Osteocyte (in vitro differentiated cells): ENCODE measurements at regions not wholly inside any gene's neighbourhood (a gene's known extent, or its start where the extent isn't known, plus 50 kb on each side); places are given as distances from the start of the nearest gene placed in this dataset.

Source experiments
- DNase-seq: peaks from one replicate; pipeline ENCODE4 v3.0.0; 2021; ENCODE audit warnings: mixed read lengths; ENCODE audit not compliant: unreplicated experiment; ENCODE audit errors: extremely low spot score
- H3K27ac Mint-ChIP-seq: one replicate; pipeline ENCODE4 v1.8.0; 2021; ENCODE audit warnings: mild to moderate bottlenecking, mixed read lengths; ENCODE audit not compliant: unreplicated experiment
- H3K27me3 Mint-ChIP-seq: one replicate; pipeline ENCODE4 v1.8.0; 2021; ENCODE audit warnings: mixed read lengths; ENCODE audit not compliant: unreplicated experiment
- H3K36me3 Mint-ChIP-seq: one replicate; pipeline ENCODE4 v1.8.0; 2021; ENCODE audit warnings: mixed read lengths; ENCODE audit not compliant: unreplicated experiment
- H3K4me1 Mint-ChIP-seq: one replicate; pipeline ENCODE4 v1.8.0; 2021; ENCODE audit warnings: mixed read lengths; ENCODE audit not compliant: unreplicated experiment
- H3K4me3 Mint-ChIP-seq: one replicate; pipeline ENCODE4 v1.8.0; 2021; ENCODE audit warnings: mild to moderate bottlenecking, moderate library complexity, mixed read lengths; ENCODE audit not compliant: unreplicated experiment
- H3K9me3 Mint-ChIP-seq: one replicate; pipeline ENCODE4 v1.8.0; 2021; ENCODE audit warnings: mixed read lengths; ENCODE audit not compliant: unreplicated experiment
- TF ChIP-seq, protein P1 (sequence below): fragments of 200-600 bp; sonication (generic); IDR thresholded peaks from 2 replicates; pipeline ENCODE4 v1.5.0; 2021; ENCODE audit warnings: antibody characterized with exemption, mild to moderate bottlenecking, moderate library complexity

DNA sequence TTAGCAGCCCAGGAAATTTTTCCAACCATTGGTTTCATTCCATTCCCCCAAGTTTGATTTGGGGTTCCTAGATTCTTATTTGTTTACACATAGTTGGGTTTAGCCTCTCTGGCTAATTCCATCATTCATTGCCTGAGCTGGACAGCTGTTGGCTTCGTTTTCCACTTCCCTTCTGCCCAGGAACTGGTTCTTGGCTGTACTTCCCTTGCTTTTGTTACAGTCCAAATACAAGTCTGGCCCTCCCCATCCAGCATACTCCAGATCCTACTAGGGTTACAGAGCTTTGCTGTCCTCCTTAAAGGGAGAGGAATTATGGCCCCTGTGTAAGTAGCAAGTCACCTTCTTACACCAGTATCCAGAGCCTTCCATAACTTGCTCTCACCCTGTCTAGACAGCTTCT lies 356.3 kb downstream of the FAT3 start:
- H3K27ac Mint-ChIP-seq = no peak overlapping the region
- no peak overlapping the region for H3K4me3 Mint-ChIP-seq
- H3K9me3 Mint-ChIP-seq = no peaks in the 10 kb centered on the region
- TF ChIP-seq, protein P1, sequence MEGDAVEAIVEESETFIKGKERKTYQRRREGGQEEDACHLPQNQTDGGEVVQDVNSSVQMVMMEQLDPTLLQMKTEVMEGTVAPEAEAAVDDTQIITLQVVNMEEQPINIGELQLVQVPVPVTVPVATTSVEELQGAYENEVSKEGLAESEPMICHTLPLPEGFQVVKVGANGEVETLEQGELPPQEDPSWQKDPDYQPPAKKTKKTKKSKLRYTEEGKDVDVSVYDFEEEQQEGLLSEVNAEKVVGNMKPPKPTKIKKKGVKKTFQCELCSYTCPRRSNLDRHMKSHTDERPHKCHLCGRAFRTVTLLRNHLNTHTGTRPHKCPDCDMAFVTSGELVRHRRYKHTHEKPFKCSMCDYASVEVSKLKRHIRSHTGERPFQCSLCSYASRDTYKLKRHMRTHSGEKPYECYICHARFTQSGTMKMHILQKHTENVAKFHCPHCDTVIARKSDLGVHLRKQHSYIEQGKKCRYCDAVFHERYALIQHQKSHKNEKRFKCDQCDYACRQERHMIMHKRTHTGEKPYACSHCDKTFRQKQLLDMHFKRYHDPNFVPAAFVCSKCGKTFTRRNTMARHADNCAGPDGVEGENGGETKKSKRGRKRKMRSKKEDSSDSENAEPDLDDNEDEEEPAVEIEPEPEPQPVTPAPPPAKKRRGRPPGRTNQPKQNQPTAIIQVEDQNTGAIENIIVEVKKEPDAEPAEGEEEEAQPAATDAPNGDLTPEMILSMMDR = no peak
- no peaks in the 10 kb centered on the region for H3K27me3 Mint-ChIP-seq
- peaks cover 20% of the 10 kb centered on the region for H3K4me1 Mint-ChIP-seq
- DNase-seq = no peak
- no peaks in the 10 kb centered on the region for H3K36me3 Mint-ChIP-seq

DNA sequence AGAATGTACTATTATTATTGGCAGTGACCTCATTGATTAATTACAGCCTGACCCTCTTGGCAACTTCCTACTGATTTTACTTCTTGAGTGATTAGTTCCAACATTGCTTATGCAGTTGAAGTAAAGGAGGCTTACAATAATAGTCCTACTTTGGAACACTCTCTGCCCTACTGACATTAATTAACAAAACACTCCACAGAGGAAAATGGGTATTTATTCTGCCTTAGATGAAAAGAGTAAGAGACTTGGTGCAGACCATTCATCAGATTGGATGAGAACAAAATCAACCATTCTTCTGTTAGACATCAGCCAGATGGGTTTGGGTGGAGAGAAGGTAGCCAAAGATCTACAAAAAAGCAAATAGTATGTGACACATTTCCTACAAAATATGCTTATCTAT lies 363.8 kb downstream of the FAT3 start:
- DNase-seq = no peak
- Mint-ChIP-seq H3K27ac (no peak overlapping the region), H3K4me3 (no peak overlapping the region), H3K4me1 (peaks cover 27% of the 10 kb centered on the region), H3K9me3 (no peaks in the 10 kb centered on the region), H3K27me3 (no peaks in the 10 kb centered on the region), H3K36me3 (no peaks in the 10 kb centered on the region)
- TF ChIP-seq, protein P1 = no peak

DNA sequence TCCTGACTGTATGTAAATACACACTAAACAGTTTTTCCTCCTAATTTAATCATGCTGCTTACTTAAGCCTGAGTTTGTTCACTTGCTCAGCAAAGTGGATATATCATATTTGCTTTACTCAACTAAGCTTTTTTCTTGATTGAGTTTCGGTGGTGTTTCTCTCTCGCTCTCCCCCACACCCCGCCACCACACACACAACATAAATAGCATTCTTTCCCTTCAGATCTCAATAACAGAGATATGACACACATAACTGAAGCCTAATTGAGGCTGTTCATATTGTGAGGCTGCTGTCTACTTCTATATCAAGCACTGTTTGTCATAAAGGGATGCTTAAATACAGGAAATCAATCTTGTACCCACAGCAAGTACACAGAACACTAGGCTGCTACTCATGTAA lies 364.9 kb downstream of the FAT3 start:
- Mint-ChIP-seq H3K27me3 (no peaks in the 10 kb centered on the region), H3K4me3 (no peak overlapping the region), H3K27ac (no peak overlapping the region), H3K9me3 (no peaks in the 10 kb centered on the region), H3K36me3 (no peaks in the 10 kb centered on the region), H3K4me1 (peaks cover 21% of the 10 kb centered on the region)
- TF ChIP-seq, protein P1 = no peak
- no peak for DNase-seq

DNA sequence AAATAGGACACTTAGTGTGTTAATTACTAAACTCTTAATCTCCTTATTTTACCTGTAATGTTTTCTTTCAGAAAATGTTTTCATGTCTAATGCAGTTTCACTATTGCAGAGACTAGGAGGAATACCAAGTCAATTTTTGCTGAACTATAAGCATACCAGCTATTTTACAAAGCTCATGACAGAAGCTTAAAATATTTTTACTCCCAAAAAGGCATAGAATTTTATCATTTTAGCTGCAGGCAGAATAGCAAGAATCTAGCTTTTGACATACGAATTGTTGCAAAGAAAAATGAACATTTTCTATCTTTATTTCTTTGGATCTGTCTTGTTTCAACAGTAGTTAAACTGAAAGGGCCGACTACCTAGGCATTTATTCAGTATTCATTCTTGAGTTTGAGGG lies 366.9 kb downstream of the FAT3 start:
- no peaks in the 10 kb centered on the region for H3K36me3 Mint-ChIP-seq
- TF ChIP-seq, protein P1 = no peak
- peaks cover 7% of the 10 kb centered on the region for H3K4me1 Mint-ChIP-seq
- H3K27me3 Mint-ChIP-seq = no peaks in the 10 kb centered on the region
- no peak overlapping the region for H3K4me3 Mint-ChIP-seq
- H3K27ac Mint-ChIP-seq = no peak overlapping the region
- DNase-seq = no peak
- no peaks in the 10 kb centered on the region for H3K9me3 Mint-ChIP-seq

DNA sequence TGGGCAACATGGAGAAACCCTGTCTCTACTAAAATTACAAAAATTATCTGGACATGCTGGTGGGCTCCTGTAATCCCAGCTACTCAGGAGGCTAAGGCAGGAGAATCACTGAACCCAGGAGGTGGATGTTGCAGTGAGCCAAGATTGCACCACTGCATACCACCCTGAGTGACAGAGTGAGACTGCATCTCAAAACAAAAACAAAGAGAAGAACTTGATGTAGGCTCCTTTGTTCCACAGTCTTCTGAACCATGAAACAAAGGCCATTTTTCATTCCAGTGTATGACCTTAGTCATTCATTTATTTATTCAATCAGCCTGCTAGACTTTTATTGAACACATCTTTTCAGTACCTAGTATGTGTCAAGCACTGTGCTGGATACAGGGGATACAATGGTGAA lies 369.6 kb downstream of the FAT3 start:
- peaks cover 8% of the 10 kb centered on the region for H3K4me1 Mint-ChIP-seq
- DNase-seq = no peak
- H3K4me3 Mint-ChIP-seq = no peak overlapping the region
- H3K27me3 Mint-ChIP-seq = no peaks in the 10 kb centered on the region
- H3K27ac Mint-ChIP-seq = no peak overlapping the region
- TF ChIP-seq, protein P1 = no peak
- H3K9me3 Mint-ChIP-seq = no peaks in the 10 kb centered on the region
- no peaks in the 10 kb centered on the region for H3K36me3 Mint-ChIP-seq
